Fibroblast of skin of left quadriceps (primary cell): ENCODE measurements at regions not wholly inside any gene's neighbourhood (a gene's known extent, or its start where the extent isn't known, plus 50 kb on each side); places are given as distances from the start of the nearest gene placed in this dataset.

Experiments used
- DNase-seq, 2 experiments: peaks; one replicate each; pipeline ENCODE4 v3.0.0-alpha.2; 2013; ENCODE audit warnings: low read depth in 2 of 2

DNA sequence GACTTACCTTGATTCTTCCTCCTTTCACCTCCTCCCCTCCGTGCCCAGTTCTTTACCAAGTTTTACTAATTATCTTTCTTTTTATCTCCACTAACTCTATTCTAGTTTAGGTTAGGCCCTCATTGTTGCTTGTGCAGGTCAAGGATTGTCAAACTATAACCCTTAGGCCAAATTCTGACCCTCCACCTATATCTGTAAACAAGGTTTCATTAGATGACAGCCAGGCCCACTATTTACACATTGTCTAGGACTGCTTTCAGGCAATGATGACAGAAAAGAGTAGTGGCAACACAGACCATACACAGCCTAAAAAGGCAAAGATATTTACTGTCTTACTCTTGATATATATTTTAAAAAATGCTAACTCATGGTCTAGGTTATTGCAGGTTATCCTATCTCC, 212.0 kb downstream of the RAD51AP2 start:
- DNase-seq = no peak

DNA sequence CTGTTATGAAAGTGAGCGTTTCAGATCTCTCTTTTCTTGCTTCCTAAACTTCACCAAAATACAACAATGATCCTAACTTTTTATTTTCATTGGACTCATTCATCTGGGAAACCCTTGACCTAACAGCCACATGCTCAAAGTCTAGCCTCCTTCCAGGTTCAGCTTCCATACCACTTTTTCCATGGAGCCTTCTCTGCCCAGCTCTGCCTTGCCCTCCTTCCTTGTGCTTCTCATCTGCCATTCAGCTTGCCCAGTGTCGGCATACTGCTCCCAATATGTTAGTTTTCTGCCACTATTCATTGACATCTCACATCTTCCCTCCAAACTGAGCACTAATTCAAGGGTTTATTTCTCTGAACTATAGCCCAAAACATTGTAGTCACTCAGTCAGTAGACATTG, 214.7 kb downstream of the RAD51AP2 start:
- DNase-seq = no peak

DNA sequence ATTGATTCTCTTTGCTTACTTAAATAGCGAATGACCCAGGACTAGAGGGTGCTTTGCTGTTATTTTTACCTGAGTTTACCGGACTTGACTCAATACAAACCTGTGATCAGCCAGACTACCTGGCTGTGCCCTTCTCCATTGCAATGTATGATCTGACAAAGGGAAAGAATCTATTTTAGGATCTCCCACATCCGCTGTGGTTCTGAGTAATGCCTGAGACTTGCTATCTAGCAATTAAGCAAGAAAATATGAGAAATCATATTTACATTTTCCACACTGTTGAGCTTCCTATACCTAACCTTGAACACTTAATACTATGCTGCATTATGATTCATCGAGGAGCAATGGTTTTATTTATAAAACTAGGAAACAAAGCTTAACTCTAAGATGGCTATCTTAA, 215.2 kb downstream of the RAD51AP2 start:
- peak; percentile 45 to 50 for DNase-seq

DNA sequence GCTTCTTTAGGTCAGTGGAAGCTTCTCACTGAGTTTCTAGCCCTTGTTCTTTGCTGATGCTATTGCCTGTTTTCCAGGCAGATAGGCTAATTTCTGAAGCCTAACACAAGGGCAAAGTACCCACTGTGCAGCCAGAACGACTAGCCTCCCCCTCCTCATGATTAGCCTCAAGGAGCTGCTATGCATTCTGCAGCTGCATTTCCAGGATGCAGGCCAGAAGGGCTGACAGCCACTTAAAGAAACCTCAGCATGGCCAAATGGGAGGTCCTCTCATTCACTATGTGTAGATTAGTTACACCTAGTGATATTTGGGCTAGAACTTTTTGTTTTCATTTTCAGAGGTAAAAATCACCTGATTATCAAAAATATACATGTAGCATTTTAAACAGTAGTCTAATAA, 216.0 kb downstream of the RAD51AP2 start:
- no peak for DNase-seq

DNA sequence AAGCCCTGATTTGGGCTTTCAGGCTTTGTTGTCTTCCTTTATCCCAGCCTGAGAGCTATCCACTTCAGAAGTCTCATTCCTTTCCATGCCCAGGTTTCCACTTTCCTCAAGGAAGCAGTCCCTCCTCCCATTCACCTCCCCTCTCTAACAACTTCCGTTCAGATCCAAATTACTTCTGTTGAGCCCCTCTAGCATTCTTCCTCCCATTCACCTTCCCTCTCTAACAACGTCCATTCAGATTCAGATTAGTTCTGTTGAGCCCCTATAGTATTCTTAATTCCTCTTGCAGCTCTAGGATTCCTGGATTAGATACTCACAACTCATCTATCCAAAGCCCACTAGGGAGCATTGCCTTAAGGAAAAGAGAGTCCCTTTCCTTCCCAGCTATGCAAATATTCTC, 216.8 kb downstream of the RAD51AP2 start:
- DNase-seq = no peak

DNA sequence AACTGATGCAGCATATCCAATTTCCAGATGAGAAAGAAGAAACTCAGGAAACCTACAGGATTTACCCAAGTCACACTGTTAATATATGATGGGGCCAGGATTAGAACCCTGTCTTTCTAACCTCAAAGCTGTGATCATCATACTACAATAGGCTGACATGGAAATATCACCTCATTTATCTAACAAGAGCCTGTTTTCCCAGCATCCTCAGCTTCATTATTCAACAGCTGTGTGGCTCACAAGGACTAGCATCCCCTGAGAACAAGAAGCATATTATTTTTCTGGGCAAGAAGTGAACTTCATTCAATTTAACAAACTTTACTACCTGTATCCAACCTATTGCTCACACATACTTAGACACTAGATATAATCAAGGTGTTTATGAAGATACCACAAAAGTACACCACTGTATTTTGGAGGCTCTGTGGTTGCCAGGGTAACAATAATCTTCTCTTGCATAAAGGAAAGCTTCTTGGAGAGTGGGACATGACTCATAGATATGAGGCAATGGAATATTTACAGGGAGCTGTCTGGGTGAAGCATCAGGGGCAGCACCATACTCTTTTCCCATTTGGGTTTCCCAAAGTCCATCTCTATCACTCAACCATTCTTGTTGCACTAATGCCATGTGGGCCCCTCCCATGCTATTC, 218.2 kb downstream of the RAD51AP2 start:
- DNase-seq = peak; percentile 40 to 44

DNA sequence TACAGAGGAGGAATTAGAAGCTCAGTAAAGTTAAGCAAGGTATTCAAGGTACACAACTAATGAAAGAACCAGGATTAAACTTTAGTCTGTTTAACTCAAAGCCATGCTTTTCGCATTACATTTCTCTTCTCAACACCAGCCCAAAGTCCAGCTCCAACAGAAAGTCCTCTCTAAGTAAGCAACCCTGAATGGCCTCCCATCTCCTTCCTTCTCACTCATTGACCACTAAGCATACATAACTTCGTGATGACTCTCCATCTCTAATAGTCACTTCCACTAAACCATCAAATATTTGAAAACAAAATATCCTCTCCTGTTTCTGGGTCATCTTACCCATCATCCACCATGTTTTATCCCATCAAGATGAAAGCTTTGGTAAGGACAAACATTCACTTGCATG, 219.8 kb downstream of the RAD51AP2 start:
- no peak for DNase-seq

DNA sequence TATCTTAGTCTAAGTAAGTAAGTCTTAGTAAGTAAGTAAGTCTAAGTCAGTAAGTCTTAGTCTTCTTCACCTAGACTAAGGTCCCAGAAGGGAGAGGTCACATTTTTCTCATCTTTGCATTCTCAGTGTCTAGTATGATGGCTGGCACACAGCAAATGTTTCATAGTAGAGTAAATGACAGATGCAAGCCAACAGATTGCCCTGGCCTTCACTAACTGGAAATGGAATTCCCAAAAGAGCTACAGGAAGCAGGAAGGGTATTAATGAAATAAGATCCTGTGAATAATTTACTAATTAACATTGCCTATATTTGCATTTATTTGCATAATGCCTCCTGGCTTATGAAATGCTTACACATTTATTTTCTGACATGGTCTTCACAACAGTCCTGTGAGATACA, 221.6 kb downstream of the RAD51AP2 start:
- no peak for DNase-seq

DNA sequence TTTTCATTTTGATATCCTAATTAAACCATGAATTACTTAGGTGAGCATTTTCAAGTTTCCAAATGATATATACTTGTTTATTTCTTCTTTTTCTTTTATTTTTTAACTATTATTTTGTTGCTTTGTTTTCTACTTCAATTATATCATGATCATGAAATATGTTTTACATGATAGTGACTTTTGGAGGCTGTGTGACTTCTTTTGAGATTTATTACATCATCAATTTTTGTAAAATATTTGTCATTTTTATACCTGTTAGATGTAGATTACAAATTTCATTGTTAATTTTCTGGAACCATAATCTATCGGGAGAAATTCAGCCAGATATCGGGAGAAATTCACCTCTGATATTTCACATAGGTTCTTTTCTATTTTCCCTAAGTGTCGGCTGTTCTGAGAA, 228.6 kb downstream of the RAD51AP2 start:
- no peak for DNase-seq

DNA sequence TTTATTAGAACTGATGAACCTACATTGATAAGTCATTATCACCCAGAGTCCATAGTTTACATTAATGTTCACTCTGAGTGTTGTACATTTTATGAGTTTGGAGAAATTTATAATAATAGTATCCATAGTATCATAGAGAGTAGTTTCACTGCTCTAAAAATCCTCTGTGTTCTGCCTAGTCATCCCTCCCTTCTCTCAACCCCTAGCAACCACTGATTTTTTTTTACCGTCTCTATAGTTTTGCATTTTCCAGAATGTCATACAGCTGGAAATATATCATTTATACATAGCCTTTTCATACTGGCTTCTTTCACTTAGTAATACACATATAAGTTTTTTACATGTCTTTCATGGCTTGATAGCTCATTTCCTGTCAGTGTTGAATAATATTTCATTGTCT, 231.1 kb downstream of the RAD51AP2 start:
- no peak for DNase-seq

DNA sequence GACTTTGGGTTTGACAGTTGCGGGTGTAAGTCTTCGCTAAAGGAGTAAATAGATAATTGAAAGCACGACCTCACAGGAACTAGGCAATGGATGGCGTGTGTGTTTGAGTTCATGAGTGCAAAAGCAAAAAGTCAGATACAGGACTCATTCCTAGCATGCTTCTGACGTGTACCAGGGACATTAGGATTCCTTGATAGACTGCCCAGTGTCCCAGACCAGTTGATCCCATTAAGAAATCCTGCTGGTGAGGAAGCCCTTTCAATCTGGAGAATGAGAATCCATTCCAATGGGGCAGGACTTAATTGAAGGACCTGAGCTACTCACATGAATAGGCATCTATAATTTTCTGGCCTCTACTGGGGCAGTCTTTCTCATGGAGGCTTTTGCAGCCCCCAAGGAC, 235.4 kb downstream of the RAD51AP2 start:
- DNase-seq = no peak

DNA sequence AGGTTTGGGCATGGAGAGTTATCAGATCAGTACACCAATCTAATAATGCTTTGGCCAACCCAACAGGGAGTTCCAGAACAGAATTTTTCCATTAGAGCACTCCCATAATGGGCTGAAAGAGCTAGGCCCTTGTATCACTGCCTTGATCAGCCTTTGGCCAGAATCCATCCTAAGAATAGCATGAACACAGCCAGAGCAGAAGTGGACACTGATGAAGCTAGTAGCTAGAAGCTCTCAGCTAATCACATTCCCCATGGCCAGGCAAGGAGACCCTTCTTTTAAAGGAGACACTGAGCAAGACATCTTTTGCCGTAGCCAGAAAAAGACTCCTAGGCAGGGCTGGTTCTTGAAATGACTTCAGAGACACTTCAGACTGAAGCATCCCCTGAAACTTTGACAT, 236.0 kb downstream of the RAD51AP2 start:
- no peak for DNase-seq

DNA sequence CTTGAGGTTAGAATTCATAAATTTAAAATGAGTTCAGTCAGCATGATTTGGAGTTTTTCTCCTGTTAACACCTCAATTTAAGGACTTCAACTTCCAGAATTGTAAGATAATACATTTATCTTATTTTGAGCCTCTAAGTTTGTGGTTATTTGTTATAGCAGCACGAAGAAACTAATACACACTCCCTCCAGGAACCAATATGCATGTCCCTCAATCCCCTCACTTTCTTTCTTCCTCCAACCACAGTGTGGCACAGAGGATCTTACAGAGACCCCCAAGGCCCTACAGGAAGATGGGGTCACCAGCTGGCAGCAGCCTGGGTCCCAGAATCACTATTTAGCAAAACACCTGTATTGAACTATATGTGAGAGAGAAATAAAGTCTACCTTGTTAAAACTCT, 242.0 kb downstream of the RAD51AP2 start:
- no peak for DNase-seq

DNA sequence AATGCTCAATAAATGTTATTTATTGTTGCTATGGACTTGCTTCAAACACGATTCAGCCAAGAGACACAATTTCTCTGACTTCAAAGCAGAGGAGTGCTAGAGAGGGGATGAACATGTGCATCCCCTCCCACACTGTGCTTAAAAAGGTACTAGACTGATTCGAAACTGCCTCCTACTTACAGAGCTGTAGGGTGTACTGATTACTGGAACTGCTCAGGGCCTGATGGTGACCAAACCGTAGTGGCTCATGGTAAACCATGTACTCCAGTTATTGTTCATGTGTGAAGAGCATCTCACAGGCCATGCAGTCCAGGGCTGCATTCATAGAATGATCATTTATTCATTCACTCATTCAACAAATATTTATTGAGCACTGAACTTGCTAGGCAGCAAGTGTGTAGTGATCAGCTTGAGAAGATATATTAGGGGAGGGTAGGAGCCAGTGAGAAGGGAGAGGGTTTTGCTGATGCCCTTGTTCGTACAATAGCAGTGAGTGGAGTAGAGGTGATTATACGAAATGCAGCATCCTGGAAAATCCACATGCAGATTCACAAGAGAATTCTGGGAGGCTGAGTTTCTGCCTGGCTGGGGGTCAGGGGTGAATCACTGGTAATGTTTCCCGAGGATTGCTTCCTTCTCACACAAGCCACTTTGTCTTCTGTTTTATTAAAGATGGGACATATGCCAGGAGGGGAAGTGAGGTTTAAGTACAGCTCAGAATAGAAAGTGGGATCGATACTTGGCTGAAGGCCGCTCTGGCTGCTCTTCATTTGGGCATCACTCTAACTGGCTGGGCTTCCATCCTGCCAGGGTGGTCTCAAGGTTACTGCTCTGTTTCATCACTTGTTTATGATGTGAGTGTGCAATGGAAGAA, 245.4 kb downstream of the RAD51AP2 start:
- DNase-seq = no peak

DNA sequence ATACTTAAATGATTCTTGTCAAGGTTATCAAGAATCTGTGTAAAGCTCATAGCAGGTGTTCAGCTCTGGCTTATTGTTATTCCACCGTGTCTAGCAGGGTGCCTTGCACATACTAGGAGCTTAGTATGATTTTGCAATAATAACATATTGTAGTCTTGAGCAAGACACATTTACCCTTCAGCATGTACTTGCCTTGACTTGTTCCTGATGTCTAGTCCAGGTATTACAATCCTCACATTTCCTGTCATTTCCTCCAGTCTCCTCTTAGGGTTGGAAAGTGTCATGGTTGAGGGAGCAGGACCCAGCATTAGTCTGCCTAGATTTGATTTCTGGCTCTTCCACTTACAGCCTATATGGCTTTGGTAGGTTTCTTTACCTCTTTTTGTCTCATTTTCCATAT, 246.1 kb downstream of the RAD51AP2 start:
- no peak for DNase-seq

DNA sequence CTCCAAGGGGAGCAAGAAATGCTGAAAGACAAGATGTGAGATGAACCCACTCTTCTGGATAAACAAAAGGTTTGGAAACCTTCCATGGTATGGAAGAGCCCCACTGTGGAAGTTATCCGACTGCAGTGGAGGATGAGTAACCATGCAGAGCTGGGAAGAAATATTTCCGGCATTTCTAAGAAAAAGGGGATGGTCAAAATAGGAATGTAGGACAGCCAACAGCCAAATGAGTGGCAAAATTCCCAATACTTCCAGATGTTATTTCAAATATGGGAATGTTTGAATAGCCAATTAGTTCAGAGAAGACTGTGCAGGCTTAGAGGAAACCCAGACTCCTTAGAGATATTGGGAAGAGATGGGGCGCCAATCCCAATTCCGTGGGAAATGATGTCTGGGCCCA, 246.8 kb downstream of the RAD51AP2 start:
- DNase-seq = peak; percentile 25

DNA sequence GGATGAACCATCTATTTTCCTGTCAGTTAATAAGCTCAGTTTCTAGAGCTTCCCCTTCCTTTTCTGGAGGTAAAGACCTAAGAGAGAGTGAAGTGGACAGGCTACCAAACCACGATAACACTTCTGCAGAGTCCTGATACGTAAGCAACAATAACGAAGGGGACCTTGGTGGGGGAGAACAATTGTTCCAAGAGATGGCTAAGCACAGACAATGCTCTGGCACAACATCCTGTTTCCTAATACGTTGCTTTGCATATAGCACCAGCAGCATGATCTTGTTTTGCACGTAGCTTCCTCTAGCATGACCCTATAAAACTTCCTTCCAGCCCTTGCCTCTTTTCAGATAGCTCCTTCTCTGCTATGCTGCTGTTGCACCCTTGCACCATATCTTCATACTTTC, 247.3 kb downstream of the RAD51AP2 start:
- no peak for DNase-seq

DNA sequence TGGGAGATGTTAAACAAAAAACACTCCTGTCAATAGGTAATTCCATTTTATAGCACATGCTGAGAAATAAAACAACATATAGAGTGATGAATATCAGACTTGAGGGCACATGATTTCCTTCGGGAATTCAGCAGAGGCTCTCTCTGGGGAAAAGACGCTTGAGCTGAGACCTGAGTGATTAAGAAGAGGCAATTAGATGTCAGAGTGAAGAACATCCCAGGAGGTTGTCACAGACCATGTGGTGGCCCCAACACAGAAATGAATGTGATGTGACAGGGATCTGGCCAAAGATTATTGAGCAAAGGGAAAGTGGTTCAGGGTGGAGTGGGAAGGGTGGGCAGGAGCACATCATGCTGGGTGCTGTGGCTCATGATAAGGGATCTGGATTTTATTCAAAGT, 254.7 kb downstream of the RAD51AP2 start:
- DNase-seq = no peak

DNA sequence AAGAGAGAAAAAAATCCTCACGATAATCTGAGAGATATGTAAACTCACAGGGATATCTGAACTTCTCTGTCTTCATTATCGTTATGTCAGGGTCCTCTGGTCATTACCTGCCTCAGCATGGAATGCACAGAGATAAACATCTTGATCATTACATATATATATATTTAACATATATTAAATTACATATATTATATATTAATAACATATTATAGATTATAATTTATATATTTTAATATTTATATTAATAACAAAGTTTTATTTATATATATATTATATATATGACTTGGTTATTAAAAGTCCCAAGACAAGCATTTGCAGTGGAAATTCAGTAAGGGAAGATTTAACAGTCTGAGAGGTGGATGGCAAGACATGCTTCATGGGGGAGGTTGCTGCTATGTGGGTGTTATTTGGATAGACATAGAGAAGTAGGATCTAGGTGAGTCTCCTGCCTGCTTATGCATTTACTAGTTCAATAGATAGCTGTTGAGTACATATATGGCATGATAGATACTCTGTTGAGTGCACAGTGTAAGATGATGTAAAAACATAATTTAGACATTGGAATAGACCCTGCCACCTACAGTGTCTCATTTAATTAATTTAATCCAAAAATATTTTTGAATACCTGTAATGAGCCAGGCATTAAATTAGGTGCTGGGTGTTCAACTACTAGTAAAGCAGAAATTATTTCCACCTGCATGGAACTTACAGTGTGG, 255.2 kb downstream of the RAD51AP2 start:
- no peak for DNase-seq

DNA sequence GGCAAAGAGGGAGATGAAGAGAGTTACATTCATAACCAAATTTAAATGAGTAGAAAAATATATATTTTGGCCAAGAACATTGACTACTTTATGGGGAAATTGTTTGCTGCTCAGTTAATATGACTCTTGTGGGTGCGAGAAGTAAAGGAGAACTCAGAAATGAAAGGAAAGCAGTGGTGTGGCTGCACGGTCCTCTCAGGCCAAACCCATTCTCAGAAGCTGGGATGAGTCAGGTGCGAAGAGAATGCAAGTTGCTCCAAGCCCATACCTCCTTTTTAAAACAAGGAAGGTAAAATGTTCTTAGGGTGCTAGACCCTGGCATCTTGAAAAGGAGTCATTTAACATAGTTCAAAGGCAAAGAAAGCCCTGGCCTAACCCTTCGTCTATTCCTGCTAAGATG, 258.6 kb downstream of the RAD51AP2 start:
- DNase-seq = no peak

DNA sequence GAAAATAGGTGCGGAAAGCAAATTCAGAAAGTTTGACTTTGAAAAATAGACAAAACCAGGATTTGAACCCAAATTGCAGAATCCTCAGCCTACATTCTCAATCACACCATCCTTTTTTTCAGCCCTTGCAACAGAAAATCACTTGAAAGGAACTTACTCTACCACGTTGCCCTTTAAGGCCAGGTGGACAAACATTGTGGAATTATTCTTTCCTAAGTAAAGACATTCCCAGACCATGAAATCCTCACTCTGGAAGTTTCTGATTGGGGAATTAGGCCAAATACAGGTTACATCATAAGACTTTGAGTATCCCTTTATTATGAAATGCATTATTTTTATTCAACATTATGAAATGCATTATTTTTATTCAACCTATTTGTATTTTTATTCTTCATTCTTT, 259.4 kb downstream of the RAD51AP2 start:
- no peak for DNase-seq

DNA sequence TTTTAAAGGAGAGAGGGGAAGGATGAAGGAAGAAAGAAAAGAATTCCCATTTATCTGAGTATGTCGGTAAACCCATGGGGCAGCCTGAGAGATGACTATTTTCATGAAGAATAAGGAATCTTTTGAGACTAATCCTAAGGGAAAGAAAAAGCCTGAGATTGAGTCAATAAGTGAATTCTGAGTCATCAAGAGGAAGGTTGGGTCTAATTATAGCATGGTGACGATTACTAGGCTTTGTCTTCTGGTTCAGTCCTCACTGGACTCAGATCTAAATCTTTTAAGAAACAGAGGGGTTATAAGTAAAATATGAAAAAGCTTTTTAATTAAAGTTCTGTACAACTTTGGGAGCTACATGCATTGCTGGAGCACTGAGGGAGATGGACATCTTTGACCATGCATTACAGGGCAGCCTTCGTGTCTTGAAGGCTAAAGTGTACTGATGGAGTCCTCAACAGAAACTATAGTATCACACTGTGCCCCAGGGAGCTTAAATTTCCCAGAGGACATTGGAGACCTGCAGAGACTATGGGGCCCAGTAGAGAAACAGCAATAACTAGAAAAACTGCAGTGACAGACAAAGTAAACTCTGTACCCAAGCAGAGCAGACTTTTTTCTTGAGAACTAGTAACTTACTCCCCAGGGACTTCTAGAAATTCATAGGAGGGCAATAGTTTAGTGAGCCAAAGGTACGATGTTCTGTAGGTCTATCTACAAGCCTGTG, 260.9 kb downstream of the RAD51AP2 start:
- peak in 1 of 2 experiments; percentile 4 for DNase-seq
